ENCODE measurements at regions not wholly inside any gene's neighbourhood (a gene's known extent, or its start where the extent isn't known, plus 50 kb on each side); places are given as distances from the start of the nearest gene placed in this dataset.

- TF ChIP-seq CTCF (IDR thresholded peaks at IDR 0.05; ENCODE audit: poor library complexity, severe bottlenecking) (no peak), POLR2AphosphoS5 (IDR thresholded peaks at IDR 0.05) (no peak), REST (IDR thresholded peaks at IDR 0.05; ENCODE audit: borderline replicate concordance) (no peak)
Observed at GRCh38 chr11:119989159-119989821, 148.6 kb downstream of the TRIM29 start.
